KOPT-K1 (cell line): ENCODE measurements at regions not wholly inside any gene's neighbourhood (a gene's known extent, or its start where the extent isn't known, plus 50 kb on each side); places are given as distances from the start of the nearest gene placed in this dataset.
"Not testable (repeated sequence)": the region's sequence is repeated elsewhere in the genome, so short reads cannot be mapped to it uniquely, and the experiment has no call there.

Source experiments
- H3K27ac ChIP-seq: fragments of 200-600 bp; sonication (generic); 2 replicates; pipeline ENCODE4 v1.5.1; 2016; ENCODE audit warnings: antibody characterized with exemption, mild to moderate bottlenecking, low read depth, low read length; ENCODE audit not compliant: poor library complexity, severe bottlenecking
- H3K36me3 ChIP-seq: fragments of 200-600 bp; sonication (generic); 2 replicates; pipeline ENCODE4 v1.5.1; 2017; ENCODE audit warnings: antibody characterized with exemption, mild to moderate bottlenecking, low read length, moderate library complexity; ENCODE audit not compliant: insufficient read depth
- H3K9me3 ChIP-seq: fragments of 200-600 bp; sonication (generic); 2 replicates; pipeline ENCODE4 v1.5.1; 2017; ENCODE audit warnings: antibody characterized with exemption, low read length, mild to moderate bottlenecking; ENCODE audit not compliant: insufficient read depth, poor library complexity, severe bottlenecking

DNA sequence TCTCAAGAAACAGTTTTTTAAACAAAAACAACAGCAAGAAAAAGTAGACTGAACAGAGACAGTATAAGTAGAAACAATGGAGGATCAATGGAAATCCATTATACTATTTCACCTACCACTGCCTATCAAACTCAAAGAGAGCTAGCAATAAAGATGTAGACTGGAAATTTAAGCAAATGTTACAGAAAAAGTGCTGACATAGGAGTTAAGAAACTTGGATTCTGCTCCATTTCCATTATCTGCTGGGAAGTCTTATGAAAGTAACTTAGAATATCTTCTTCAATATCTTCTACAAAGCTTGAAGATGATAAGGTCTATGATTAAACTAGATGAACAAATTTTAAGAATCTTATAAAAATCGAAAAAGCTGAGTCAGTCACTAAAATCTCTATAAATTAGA, 1469.8 kb upstream of the C9orf72 start:
- Histone ChIP-seq H3K9me3 (no peaks in the 10 kb centered on the region), H3K36me3 (no peaks in the 10 kb centered on the region), H3K27ac (no peak overlapping the region)

DNA sequence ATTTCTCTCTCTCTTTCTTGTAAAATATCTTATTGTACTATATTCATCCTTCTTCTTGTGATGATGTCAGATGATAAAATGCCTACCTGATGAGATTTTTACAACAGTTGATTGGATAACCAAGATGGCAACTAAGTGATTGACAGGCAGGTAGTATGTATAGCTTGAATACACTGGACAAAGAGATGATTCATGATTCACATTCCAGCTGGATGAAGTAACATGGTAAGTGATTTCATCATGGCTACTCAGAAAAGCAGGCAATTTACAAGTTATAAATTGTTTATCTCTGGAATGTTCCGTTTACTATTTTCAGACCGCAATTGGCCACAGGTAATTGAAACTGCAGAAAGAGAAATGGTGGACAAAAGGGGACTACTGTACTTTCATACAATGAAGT, 1471.7 kb upstream of the C9orf72 start:
- no peak overlapping the region for H3K27ac ChIP-seq
- no peaks in the 10 kb centered on the region for H3K9me3 ChIP-seq
- no peaks in the 10 kb centered on the region for H3K36me3 ChIP-seq

GRCh38 chr9:29060041-29060440, 1486.8 kb upstream of the C9orf72 start:
- H3K9me3 ChIP-seq: no peaks in the 10 kb centered on the region
- H3K36me3 ChIP-seq: no peaks in the 10 kb centered on the region
- H3K27ac ChIP-seq: no peak overlapping the region

- H3K36me3 ChIP-seq: no peaks in the 10 kb centered on the region
- no peak overlapping the region for H3K27ac ChIP-seq
- H3K9me3 ChIP-seq: no peaks in the 10 kb centered on the region
Measured at GRCh38 chr9:29062446-29062845, 1489.2 kb upstream of the C9orf72 start.

DNA sequence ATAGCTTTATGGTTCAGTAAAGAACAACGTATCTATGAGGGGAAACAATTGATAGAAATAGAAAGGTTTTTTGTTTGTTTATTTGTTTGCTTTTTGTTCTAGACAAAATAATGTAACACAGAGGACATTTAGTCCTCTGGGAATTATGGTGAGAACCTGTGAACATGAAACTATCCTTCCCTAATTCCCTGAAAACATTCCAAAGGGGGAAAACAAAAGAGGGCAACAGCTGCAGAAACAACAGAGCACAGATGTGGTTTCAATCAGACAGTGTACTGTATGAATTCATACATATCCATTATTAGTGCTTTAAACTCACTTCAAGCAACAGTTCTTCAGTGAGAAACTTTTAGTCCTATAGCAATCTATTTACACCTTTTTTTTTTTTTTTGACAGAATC, 1489.8 kb upstream of the C9orf72 start:
- H3K9me3 ChIP-seq: no peaks in the 10 kb centered on the region
- H3K27ac ChIP-seq: no peak overlapping the region
- no peaks in the 10 kb centered on the region for H3K36me3 ChIP-seq

DNA sequence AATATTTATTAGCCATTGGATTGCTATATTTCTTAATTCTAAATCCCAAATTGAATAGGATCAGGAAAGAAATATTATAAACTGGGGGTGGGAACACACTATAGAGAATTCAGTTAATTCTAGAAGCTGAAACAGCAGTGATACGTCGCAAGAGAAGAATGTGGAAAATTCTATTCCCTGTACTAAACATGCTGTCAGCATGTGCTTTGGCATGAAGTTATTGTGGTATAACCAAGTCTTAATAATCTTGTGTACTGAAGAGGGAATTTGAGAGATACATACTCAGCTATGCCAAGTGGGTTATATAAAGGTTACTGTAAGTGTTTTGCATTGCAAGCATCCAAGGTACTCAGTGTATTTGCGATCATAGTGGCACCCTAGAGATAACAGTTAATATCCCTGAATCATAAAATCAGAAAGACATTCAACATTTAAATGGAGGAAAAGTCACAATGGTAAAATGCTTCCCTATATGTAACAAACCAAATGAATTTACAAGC, 1492.9 kb upstream of the C9orf72 start:
- no peaks in the 10 kb centered on the region for H3K9me3 ChIP-seq
- no peaks in the 10 kb centered on the region for H3K36me3 ChIP-seq
- H3K27ac ChIP-seq: no peak overlapping the region

DNA sequence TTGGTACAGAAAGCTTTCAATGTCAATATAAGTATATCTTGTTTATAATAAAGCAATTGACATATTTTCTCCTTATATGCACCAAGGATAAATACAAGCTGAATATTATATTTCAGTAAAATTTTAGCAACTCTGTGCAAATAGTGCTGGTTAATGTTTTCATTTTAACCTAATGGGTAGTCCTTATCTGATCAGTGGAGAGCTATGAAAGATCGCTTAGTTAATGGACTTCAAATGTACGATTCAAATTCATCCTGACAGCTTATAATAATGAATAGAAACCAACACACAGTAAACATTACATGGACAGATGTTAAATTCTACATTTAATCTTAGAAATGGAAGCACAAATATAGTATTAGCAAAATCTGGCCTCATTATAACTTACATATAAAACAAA, 1495.2 kb upstream of the C9orf72 start:
- Histone ChIP-seq H3K36me3 (no peaks in the 10 kb centered on the region), H3K27ac (no peak overlapping the region), H3K9me3 (no peaks in the 10 kb centered on the region)

GRCh38 chr9:29069376-29069775, 1496.1 kb upstream of the C9orf72 start:
- H3K27ac ChIP-seq: no peak overlapping the region
- H3K36me3 ChIP-seq: no peaks in the 10 kb centered on the region

DNA sequence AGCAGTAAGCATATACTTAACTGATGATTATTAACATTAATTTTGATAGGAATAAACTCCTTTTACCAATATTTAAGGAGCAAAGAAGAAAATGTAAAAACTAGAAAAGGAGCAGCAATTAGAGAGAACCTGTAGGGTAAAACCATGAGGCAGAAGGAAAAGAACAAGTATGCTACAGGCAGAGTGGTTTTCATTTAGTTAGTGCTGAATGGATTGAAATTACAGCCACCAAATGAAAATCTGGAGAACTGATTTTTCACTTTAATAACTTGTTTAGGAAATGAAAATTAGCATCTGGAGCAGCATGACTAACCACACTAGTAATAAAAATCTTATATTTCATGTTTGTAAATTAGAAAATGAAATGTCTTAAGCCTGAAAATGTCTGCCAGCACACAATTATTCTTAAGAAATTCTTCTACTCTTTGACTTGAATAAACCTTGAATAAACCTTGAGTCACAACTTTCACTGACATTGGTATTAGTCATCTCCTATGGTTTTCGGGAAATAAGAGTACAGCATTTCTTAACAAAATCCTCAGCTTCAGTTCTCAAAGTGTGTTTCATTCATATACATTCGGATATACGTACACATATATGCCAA, 1504.9 kb upstream of the C9orf72 start:
- Histone ChIP-seq H3K36me3 (no peaks in the 10 kb centered on the region), H3K27ac (no peak overlapping the region), H3K9me3 (no peaks in the 10 kb centered on the region)

More at GRCh38 chr9:29069376-29069775, 1496.1 kb upstream of the C9orf72 start:
- H3K9me3 ChIP-seq: no peaks in the 10 kb centered on the region

DNA sequence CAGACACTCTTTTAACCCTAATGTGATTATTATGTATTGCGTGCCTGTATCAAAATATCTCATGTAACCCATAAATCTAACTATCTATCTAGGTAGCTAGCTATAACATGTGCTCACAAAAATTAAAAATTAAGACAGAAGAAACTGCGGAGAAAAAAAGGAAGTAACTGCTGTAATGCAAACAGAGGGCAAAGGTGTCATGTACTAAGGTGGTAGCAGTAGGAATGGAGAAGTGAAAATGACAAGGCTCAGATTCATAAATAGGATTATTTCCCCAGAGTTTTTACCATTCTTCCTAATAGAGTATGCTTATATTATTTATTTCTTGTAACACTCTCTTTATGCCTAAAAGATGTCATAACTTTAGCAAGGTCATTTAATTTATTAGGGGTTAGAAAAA, 1527.5 kb upstream of the C9orf72 start:
- Histone ChIP-seq H3K27ac (no peak overlapping the region), H3K36me3 (no peaks in the 10 kb centered on the region), H3K9me3 (no peaks in the 10 kb centered on the region)

- H3K36me3 ChIP-seq, H3K9me3 ChIP-seq, H3K27ac ChIP-seq: not testable (repeated sequence)
Measured at GRCh38 chr9:29104166-29104565, 1530.9 kb upstream of the C9orf72 start.

- H3K36me3 ChIP-seq: no peaks in the 10 kb centered on the region
- no peaks in the 10 kb centered on the region for H3K9me3 ChIP-seq
- no peak overlapping the region for H3K27ac ChIP-seq
Measured at GRCh38 chr9:29118555-29118954, 1545.3 kb upstream of the C9orf72 start.

DNA sequence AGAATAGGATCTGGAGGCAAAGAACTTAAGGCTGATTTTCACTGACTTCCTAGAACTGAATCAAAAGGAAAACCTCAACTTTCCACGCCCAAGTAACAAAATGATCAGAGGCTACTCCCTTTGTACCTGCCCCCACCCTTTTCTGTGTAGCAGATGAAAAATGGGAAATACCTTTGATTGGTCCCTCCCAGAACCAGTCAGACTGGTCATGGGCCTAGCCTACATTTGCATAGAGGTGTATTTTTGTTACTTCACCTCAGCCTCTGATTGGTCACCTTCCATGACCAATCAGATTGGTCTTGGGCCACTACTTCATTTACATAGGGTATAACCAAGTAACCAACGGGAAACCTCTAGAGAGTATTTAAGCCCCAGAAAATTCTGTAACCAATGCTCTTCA, 1553.5 kb upstream of the C9orf72 start:
- Histone ChIP-seq H3K27ac (no peak overlapping the region), H3K9me3 (peaks cover 19% of the 10 kb centered on the region)

DNA sequence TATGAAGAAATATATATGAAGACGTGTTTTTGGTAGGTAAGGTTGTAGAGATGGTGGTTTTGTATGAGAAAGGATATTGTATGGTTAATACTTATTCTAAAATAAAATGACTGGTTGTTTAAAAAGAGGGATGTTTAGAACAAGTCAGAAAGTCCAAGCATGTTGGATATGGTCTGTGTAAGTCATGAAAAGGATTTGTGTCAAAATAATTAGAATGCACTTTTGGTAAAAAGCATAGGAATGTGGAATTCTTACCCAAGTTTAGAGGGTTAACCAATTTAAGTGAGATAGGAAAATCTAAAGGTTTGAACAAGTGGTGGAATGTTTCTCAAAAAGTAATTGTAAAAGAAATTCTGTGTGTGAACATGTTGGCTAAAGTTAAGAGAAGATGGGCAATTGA, 1556.5 kb upstream of the C9orf72 start:
- H3K36me3 ChIP-seq: no peaks in the 10 kb centered on the region
- H3K9me3 ChIP-seq: peaks cover 19% of the 10 kb centered on the region
- H3K27ac ChIP-seq: no peak overlapping the region

More for the DNA sequence above, 1553.5 kb upstream of the C9orf72 start:
- no peaks in the 10 kb centered on the region for H3K36me3 ChIP-seq

- no peaks in the 10 kb centered on the region for H3K36me3 ChIP-seq
- no peaks in the 10 kb centered on the region for H3K9me3 ChIP-seq
- H3K27ac ChIP-seq: no peak overlapping the region
Measured at GRCh38 chr9:29144476-29144875, 1571.2 kb upstream of the C9orf72 start.

- Histone ChIP-seq H3K9me3 (no peaks in the 10 kb centered on the region), H3K27ac (no peak overlapping the region), H3K36me3 (no peaks in the 10 kb centered on the region)
Measured at GRCh38 chr9:29150606-29151005, 1577.3 kb upstream of the C9orf72 start.
